ENCODE measurements at regions not wholly inside any gene's neighbourhood (a gene's known extent, or its start where the extent isn't known, plus 50 kb on each side); places are given as distances from the start of the nearest gene placed in this dataset.
"Not testable (repeated sequence)": the region's sequence is repeated elsewhere in the genome, so short reads cannot be mapped to it uniquely, and the experiment has no call there.

DNA sequence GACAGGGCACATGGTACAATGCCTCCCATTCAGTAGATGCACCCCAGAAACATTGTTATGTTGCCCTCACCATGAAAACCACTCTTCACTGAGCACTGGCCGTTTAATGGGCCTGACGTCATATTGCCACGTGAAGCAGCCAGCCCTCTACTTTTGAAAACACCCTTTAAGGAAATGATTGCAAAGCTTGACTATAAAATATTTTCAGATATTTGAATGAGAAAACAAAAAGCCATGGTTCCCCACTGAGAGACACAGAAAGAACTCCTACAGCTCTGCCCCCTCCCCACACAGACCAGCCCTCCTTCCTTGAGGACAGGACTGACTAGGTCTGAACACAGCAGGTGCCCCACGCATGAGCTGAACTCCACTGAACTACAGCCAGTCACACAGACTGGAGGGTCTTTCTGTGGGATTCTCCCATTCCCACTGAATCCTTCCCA is 349.1 kb downstream of the ANAPC1 start:
- Histone ChIP-seq H3K79me2 (ENCODE audit: control insufficient read depth, insufficient read depth, low read length) (no peaks in the 10 kb centered on the region), H4K5ac (ENCODE audit: low read length) (no peak overlapping the region), H3K4me2 (ENCODE audit: low read length) (no peak overlapping the region), H3K36me3 (ENCODE audit: control insufficient read depth, insufficient read depth, low read length) (no peaks in the 10 kb centered on the region), H3K4ac (ENCODE audit: low read depth, low read length) (no peak overlapping the region), H3K4me1 (ENCODE audit: control insufficient read depth, low read depth, low read length) (no peaks in the 10 kb centered on the region), H4K8ac (ENCODE audit: low read depth, low read length) (no peak overlapping the region), H3K23ac (ENCODE audit: low read length) (no peak overlapping the region), H2AK5ac (ENCODE audit: low read length) (no peak overlapping the region), H2BK15ac (replicated peaks; ENCODE audit: low read depth) (no peak overlapping the region), H3K4me3 (ENCODE audit: low read length) (no peak overlapping the region), H3K27ac (ENCODE audit: low read depth, low read length) (no peak overlapping the region), H3K18ac (ENCODE audit: low read length) (no peak overlapping the region), H2BK120ac (ENCODE audit: low read depth, low read length) (no peak overlapping the region), H2BK5ac (ENCODE audit: low read length) (no peak overlapping the region), H3K56ac (ENCODE audit: low read length) (no peak overlapping the region), H3K79me1 (ENCODE audit: low read length) (no peaks in the 10 kb centered on the region), H3K27me3 (ENCODE audit: insufficient read depth, low read length, poor library complexity) (no peaks in the 10 kb centered on the region), H3K9ac (ENCODE audit: low read length) (no peak overlapping the region)
- DNase-seq = no peak
- no CpG with 5 or more reads among the region's 4 CpGs for WGBS (ENCODE audit: extremely low coverage, insufficient coverage, low lambda C conversion rate)

DNA sequence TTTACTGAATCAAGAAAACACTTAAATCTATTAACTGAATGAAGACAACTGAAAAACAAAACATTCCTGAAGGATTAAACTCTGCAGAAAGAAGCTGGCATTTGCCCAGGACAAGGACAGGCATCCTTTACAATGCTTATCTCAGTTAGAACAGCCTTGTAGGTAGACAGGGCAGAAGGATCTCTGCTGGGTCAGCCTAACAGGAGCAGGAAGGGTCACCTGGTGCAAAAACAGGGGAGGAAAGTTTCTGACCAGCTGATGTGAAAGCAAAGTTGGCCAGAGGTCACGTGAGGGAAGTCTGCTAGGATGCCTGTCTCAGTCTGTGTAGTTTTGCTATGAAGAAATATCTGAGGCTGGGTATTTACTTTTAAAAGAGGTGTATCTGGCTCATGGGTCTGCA is 348.6 kb downstream of the ANAPC1 start:
- Histone ChIP-seq H2BK5ac (ENCODE audit: low read length) (no peak overlapping the region), H3K18ac (ENCODE audit: low read length) (no peak overlapping the region)

DNA sequence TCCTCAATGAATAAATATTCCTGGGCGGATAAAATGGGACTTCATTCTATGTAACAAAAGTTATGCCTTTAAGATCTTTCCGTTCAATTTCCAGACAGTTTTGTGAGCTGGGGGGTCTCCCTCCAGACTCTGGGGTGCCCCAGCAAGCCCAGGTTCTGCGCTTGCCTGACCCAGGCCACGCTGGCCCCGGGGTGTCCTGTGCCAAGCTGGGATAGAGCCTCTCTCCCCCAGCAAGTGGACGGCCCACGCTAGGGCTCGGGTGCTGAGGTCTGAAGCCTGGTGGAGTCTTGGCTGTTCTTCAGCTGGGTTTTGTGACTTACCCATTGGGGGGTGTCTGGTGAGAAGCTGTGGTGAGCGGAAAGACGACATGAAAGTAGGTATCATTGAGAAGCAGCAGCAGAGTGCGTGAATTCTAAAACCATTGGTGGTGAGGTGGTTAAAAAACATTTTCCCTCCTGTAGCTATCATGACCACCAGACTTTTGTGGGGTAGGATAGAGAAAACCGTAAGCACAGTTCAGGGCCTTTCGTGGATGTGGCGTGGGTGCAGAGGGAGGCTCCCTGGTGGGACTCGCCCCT is 346.8 kb downstream of the ANAPC1 start:
- Histone ChIP-seq H2BK15ac (replicated peaks; ENCODE audit: low read depth) (no peak overlapping the region), H3K56ac (ENCODE audit: low read length) (no peak overlapping the region), H3K4me3 (ENCODE audit: low read length) (no peak overlapping the region), H3K36me3 (ENCODE audit: control insufficient read depth, insufficient read depth, low read length) (no peaks in the 10 kb centered on the region), H3K79me1 (ENCODE audit: low read length) (no peaks in the 10 kb centered on the region), H3K27me3 (ENCODE audit: insufficient read depth, low read length, poor library complexity) (no peaks in the 10 kb centered on the region), H2AK5ac (ENCODE audit: low read length) (no peak overlapping the region), H3K27ac (ENCODE audit: low read depth, low read length) (no peak overlapping the region), H3K4ac (ENCODE audit: low read depth, low read length) (no peak overlapping the region), H3K4me1 (ENCODE audit: control insufficient read depth, low read depth, low read length) (no peaks in the 10 kb centered on the region), H3K79me2 (ENCODE audit: control insufficient read depth, insufficient read depth, low read length) (no peaks in the 10 kb centered on the region), H3K4me2 (ENCODE audit: low read length) (no peak overlapping the region), H4K8ac (ENCODE audit: low read depth, low read length) (no peak overlapping the region), H2BK5ac (ENCODE audit: low read length) (no peak overlapping the region), H4K5ac (ENCODE audit: low read length) (no peak overlapping the region), H3K9ac (ENCODE audit: low read length) (no peak overlapping the region), H3K18ac (ENCODE audit: low read length) (no peak overlapping the region), H3K23ac (ENCODE audit: low read length) (no peak overlapping the region), H2BK120ac (ENCODE audit: low read depth, low read length) (no peak overlapping the region)
- no peak for DNase-seq
- WGBS (ENCODE audit: extremely low coverage, insufficient coverage, low lambda C conversion rate) = no CpG with 5 or more reads among the region's 15 CpGs

More for the DNA sequence above, 348.6 kb downstream of the ANAPC1 start:
- no CpG with 5 or more reads among the region's 1 CpG for WGBS (ENCODE audit: extremely low coverage, insufficient coverage, low lambda C conversion rate)
- no peaks in the 10 kb centered on the region for H3K36me3 ChIP-seq (ENCODE audit: control insufficient read depth, insufficient read depth, low read length)
- no peak overlapping the region for H4K5ac ChIP-seq (ENCODE audit: low read length)
- H3K4me3 ChIP-seq (ENCODE audit: low read length) = no peak overlapping the region
- no peak overlapping the region for H4K8ac ChIP-seq (ENCODE audit: low read depth, low read length)
- no peak overlapping the region for H2AK5ac ChIP-seq (ENCODE audit: low read length)
- no peaks in the 10 kb centered on the region for H3K27me3 ChIP-seq (ENCODE audit: insufficient read depth, low read length, poor library complexity)
- no peaks in the 10 kb centered on the region for H3K79me2 ChIP-seq (ENCODE audit: control insufficient read depth, insufficient read depth, low read length)
- H2BK15ac ChIP-seq (replicated peaks; ENCODE audit: low read depth) = no peak overlapping the region
- no peak overlapping the region for H3K56ac ChIP-seq (ENCODE audit: low read length)
- no peak overlapping the region for H3K4me2 ChIP-seq (ENCODE audit: low read length)
- H3K27ac ChIP-seq (ENCODE audit: low read depth, low read length) = no peak overlapping the region
- no peak overlapping the region for H3K4ac ChIP-seq (ENCODE audit: low read depth, low read length)
- no peak overlapping the region for H2BK120ac ChIP-seq (ENCODE audit: low read depth, low read length)
- no peak overlapping the region for H3K9ac ChIP-seq (ENCODE audit: low read length)
- no peak overlapping the region for H3K23ac ChIP-seq (ENCODE audit: low read length)
- DNase-seq = no peak
- H3K79me1 ChIP-seq (ENCODE audit: low read length) = no peaks in the 10 kb centered on the region
- no peaks in the 10 kb centered on the region for H3K4me1 ChIP-seq (ENCODE audit: control insufficient read depth, low read depth, low read length)

DNA sequence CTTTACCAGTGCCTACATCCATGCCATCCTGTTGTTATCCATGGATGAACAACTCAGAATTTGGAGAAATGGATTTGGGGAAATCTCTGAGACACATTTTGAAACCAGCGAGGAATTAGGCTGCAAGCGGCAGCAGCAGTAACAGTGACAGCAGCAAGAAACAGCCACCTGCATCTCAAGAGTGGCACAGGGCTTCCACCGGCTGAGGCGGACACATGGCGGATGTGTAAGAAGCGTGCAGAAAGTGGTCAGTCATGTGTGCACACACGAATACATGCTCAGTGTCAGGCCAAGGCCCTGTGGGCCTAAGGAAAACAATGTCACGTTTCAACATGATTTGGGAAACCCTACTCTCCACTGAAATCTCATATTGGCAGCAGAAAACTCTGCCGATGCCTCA is 344.0 kb downstream of the ANAPC1 start:
- H2BK5ac ChIP-seq (ENCODE audit: low read length); H2BK15ac ChIP-seq (replicated peaks; ENCODE audit: low read depth); H2BK120ac ChIP-seq (ENCODE audit: low read depth, low read length); H4K5ac ChIP-seq (ENCODE audit: low read length); H3K79me2 ChIP-seq (ENCODE audit: control insufficient read depth, insufficient read depth, low read length); H3K27me3 ChIP-seq (ENCODE audit: insufficient read depth, low read length, poor library complexity); H3K79me1 ChIP-seq (ENCODE audit: low read length); H3K4ac ChIP-seq (ENCODE audit: low read depth, low read length); H3K27ac ChIP-seq (ENCODE audit: low read depth, low read length); H3K36me3 ChIP-seq (ENCODE audit: control insufficient read depth, insufficient read depth, low read length); H2AK5ac ChIP-seq (ENCODE audit: low read length); H3K4me1 ChIP-seq (ENCODE audit: control insufficient read depth, low read depth, low read length); H3K4me2 ChIP-seq (ENCODE audit: low read length); H3K4me3 ChIP-seq (ENCODE audit: low read length); H3K56ac ChIP-seq (ENCODE audit: low read length); H3K18ac ChIP-seq (ENCODE audit: low read length); DNase-seq; H4K8ac ChIP-seq (ENCODE audit: low read depth, low read length); H3K9ac ChIP-seq (ENCODE audit: low read length); H3K23ac ChIP-seq (ENCODE audit: low read length): not testable (repeated sequence)
- WGBS (ENCODE audit: extremely low coverage, insufficient coverage, low lambda C conversion rate) = no CpG with 5 or more reads among the region's 9 CpGs

DNA sequence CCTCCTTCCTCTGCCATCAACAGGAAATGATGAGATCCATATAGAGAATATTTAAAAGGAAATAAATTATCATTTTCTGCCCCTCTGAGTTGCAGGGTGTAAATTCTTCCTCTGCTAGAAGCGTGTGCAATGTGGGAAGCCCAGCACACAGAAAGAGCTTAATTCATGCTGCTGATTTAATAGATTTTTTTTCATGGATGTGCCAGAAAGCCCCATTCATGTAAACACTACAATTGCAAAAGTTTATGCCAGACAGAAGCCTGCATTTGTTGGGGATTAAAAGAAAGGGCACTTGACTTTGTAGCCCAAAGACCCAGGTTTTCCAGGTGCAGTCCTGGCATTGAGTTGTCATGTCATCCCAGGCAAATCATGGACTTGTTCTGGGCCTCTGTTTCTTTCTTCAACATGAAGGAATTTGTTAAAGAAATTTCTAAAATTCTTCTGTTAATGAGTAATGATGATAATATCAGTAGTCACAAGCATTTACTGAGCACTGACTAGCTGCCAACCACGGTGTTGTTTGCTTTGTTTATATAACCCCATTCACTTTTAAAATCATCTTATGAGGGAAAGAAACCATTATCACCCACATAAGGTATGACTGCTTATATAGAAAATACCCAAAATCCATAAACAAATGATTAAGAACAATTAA is 341.7 kb downstream of the ANAPC1 start:
- not testable (repeated sequence) for H2BK120ac ChIP-seq (ENCODE audit: low read depth, low read length); H4K8ac ChIP-seq (ENCODE audit: low read depth, low read length); H2BK15ac ChIP-seq (replicated peaks; ENCODE audit: low read depth); H3K4me1 ChIP-seq (ENCODE audit: control insufficient read depth, low read depth, low read length); H3K27ac ChIP-seq (ENCODE audit: low read depth, low read length); H3K23ac ChIP-seq (ENCODE audit: low read length); H3K27me3 ChIP-seq (ENCODE audit: insufficient read depth, low read length, poor library complexity); H2BK5ac ChIP-seq (ENCODE audit: low read length); H3K36me3 ChIP-seq (ENCODE audit: control insufficient read depth, insufficient read depth, low read length); H4K5ac ChIP-seq (ENCODE audit: low read length); DNase-seq; H3K4me3 ChIP-seq (ENCODE audit: low read length); H3K4me2 ChIP-seq (ENCODE audit: low read length); H3K18ac ChIP-seq (ENCODE audit: low read length); H3K79me1 ChIP-seq (ENCODE audit: low read length); H3K79me2 ChIP-seq (ENCODE audit: control insufficient read depth, insufficient read depth, low read length); H3K56ac ChIP-seq (ENCODE audit: low read length); H3K9ac ChIP-seq (ENCODE audit: low read length); H2AK5ac ChIP-seq (ENCODE audit: low read length); H3K4ac ChIP-seq (ENCODE audit: low read depth, low read length)
- no CpG with 5 or more reads among the region's 2 CpGs for WGBS (ENCODE audit: extremely low coverage, insufficient coverage, low lambda C conversion rate)

DNA sequence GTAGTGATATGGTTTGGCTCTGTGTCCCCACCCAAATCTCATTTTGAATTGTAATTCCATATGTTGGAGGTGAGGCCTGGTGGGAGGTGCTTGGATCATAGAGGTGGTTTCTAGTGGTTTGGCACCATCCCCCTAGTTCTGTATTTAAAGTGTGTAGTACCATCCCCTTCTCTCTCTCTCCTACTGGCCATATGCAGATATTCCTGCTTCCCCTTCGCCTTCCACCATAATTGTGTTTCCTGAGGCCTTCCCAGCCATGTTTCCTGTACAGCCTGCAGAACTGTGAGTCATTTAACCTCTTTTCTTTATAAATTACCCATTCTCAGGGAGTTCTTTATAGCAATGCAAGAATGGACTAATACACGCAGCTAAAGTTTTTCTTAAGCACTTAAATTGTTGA is 340.0 kb downstream of the ANAPC1 start:
- H3K27ac ChIP-seq (ENCODE audit: low read depth, low read length); H3K23ac ChIP-seq (ENCODE audit: low read length); H3K4me3 ChIP-seq (ENCODE audit: low read length); H3K4me1 ChIP-seq (ENCODE audit: control insufficient read depth, low read depth, low read length); H3K4ac ChIP-seq (ENCODE audit: low read depth, low read length); H2BK120ac ChIP-seq (ENCODE audit: low read depth, low read length); H2BK5ac ChIP-seq (ENCODE audit: low read length); H3K9ac ChIP-seq (ENCODE audit: low read length); H3K36me3 ChIP-seq (ENCODE audit: control insufficient read depth, insufficient read depth, low read length); H3K79me2 ChIP-seq (ENCODE audit: control insufficient read depth, insufficient read depth, low read length); H4K8ac ChIP-seq (ENCODE audit: low read depth, low read length); H3K4me2 ChIP-seq (ENCODE audit: low read length); H2AK5ac ChIP-seq (ENCODE audit: low read length); H3K18ac ChIP-seq (ENCODE audit: low read length); H4K5ac ChIP-seq (ENCODE audit: low read length); H3K56ac ChIP-seq (ENCODE audit: low read length); H3K27me3 ChIP-seq (ENCODE audit: insufficient read depth, low read length, poor library complexity); H3K79me1 ChIP-seq (ENCODE audit: low read length); H2BK15ac ChIP-seq (replicated peaks; ENCODE audit: low read depth); DNase-seq: not testable (repeated sequence)
- no CpG with 5 or more reads among the region's 2 CpGs for WGBS (ENCODE audit: extremely low coverage, insufficient coverage, low lambda C conversion rate)
